ENCODE measurements at regions not wholly inside any gene's neighbourhood (a gene's known extent, or its start where the extent isn't known, plus 50 kb on each side); places are given as distances from the start of the nearest gene placed in this dataset.

- DNase-seq (ENCODE audit: low read depth): no peak
Observed at GRCh38 chr6:8589941-8590729, 154.8 kb upstream of the SLC35B3 start.

DNA sequence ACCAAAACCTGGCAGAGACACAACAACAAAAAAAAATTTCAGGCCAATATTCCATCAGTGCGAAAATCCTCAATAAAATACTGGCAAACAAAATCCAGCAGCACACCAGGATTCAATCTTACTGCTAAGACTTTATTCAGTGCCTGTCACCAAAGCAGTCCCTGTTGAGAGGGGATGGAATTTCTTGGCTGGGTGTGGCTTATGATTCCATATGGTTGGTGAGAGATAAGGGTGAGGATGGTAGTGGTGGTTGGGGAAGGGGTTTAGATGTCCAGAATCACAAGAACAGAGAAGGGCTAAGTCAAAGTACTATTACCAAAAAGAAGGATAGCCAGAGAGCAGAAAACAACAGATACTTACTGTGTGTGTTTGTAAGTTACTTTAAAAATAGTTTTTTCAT is 152.8 kb upstream of the SLC35B3 start:
- no peak for DNase-seq (ENCODE audit: low read depth)

DNA sequence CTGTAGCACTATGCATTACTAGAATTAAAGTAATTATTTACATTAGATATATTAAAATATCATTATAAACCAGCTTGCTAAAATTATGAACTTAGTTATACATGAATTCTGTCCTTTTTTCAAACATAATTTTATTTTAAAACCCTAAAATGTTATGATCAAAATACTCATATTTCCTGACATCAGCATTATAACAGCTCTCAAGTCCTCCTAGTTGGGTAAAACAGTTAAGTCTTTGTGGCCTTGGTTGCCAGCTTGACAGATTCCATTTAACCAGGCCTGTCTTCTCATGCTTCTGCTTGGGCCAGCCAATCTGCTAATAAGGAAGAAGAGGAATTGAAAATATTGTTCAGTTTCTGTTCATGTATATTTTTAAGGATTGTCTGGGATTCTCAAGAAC is 147.9 kb upstream of the SLC35B3 start:
- no peak for DNase-seq (ENCODE audit: low read depth)

GRCh38 chr6:8579372-8579771 is 144.0 kb upstream of the SLC35B3 start:
- no peak for DNase-seq (ENCODE audit: low read depth)

GRCh38 chr6:8578006-8578405 is 142.7 kb upstream of the SLC35B3 start:
- no peak for DNase-seq (ENCODE audit: low read depth)

GRCh38 chr6:8574749-8575468 is 139.6 kb upstream of the SLC35B3 start:
- no peak for DNase-seq (ENCODE audit: low read depth)

DNA sequence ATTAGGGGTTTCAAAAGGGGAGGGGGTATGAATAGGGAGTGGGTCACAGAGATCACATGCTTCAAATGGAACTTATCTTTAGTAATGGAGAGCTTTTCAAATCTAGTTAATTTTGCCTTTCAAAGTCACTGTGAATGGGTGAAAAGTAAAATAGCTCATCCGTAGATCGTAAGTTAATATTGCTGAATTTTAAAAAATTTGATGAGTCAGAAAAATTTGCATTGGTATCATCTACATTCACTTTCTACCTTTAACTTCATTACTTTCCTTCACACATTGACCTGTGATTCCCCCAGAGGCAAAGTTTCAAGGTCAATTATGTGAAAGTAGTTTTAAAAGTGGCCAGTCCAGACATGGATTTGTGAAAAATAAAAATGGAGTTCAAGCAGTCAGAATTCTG is 139.0 kb upstream of the SLC35B3 start:
- DNase-seq (ENCODE audit: low read depth): no peak

- DNase-seq (ENCODE audit: low read depth): no peak
Observed at GRCh38 chr6:8570256-8570920, 135.0 kb upstream of the SLC35B3 start.

DNA sequence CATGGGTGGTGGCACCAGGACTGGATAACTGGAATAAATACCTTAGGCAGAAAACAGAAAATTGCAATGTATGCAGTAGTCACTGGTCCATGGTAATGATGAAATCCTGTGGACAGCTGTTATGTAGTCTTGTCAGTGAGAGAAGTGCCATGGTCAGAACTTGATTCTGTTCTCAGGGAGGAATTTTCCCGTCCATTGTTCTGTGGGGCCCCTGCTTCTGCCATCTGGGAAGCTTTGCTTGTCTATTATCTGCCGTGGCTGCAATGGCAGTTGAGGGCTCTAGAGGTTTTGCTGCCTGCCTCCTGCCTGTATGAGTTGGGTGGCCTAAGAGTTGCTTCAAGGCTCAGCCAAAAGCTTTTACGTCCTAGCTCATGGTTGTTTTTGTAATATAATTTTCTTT is 126.8 kb upstream of the SLC35B3 start:
- no peak for DNase-seq (ENCODE audit: low read depth)

DNA sequence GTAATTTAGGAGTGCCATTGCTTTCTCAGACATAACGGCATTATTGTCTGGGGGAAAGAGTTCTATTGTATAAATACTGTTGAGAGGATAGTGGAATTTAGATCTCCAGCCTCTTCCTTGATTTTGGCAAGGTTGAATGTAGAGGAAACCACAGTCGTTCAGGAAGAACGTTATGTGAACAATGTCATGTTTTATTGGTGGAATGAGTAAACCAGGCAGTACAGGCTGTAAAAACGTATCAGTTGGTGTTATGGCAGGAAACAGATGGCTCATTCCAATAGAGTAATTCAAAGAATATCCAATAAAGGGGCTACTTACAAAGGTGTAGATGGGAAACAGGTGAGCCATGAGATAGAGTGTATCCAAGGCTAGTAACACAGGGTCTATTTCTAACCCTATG is 123.6 kb upstream of the SLC35B3 start:
- no peak for DNase-seq (ENCODE audit: low read depth)

- no peak for DNase-seq (ENCODE audit: low read depth)
Observed at GRCh38 chr6:8557014-8557748, 121.8 kb upstream of the SLC35B3 start.

- DNase-seq (ENCODE audit: low read depth): no peak
Observed at GRCh38 chr6:8556370-8557013, 121.1 kb upstream of the SLC35B3 start.

DNA sequence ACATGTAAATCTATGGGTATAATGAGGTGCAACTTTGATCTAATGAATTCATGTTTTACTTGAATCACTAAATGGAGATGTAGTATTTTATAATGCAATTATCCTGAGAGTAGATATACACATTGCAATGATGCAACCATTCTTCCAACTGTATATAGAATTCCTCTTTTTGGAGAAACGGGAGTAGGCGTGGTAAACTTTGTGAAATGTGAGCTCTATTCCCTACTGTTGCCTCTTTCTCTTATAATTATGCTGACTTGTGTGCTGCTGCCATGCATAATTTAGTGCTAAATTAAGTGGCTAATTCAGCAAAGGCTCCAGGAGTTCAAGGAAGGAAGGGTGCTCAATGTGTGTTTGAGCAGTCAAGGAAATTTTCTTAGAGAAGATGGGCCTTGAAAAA is 116.6 kb upstream of the SLC35B3 start:
- DNase-seq (ENCODE audit: low read depth): no peak

GRCh38 chr6:8551386-8551785 is 116.0 kb upstream of the SLC35B3 start:
- DNase-seq (ENCODE audit: low read depth): no peak

DNA sequence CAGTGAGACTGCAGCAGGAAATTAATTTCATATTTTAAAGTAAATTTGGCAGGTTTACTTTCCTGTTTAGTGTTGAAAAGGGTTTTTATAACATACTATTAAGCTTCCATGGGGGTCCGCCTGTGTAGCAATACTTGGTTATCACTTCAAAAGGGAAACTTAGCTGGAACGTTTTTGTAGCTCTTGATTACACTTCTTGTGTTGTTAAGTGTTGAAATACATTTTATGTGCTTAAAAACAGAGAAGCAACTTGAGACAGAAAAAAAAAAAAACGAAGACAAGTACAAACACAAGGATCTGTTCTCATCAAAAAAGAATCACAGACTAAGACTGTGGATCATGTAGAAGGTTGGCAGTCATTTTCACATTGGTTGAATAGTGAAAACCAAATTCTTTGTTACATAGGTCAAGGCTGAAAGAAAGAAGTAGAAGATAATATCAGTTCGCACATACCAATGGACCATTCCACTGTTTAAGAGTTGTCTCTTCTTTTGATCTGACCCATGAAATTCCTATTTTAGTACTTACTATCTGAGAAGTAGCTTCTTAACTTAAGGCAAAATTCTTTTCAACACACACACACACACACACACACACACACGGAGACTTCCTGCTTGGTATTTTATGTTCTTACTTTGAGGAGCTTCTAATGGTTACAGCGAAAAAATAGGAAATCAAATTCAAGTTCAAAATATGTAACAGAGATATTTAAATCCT is 113.9 kb upstream of the SLC35B3 start:
- DNase-seq (ENCODE audit: low read depth): no peak

DNA sequence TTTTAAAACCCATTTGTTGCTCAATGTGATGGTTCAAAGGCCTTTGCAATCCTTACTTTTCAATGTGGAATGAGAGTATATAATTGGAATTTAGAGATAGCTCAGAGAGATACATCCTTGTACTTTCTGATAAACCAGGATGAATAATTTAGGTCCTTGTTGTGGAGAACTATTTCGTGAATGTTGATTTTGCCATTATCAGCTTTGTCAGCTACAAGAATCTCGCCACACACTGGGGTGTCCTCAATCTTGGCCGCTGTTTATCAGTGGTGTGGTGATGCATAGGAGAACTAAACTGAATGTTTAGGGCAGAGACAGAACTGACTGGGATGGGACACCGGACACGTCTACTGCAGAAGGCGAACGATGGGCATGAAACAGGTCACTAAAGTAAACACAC is 111.2 kb upstream of the SLC35B3 start:
- no peak for DNase-seq (ENCODE audit: low read depth)

DNA sequence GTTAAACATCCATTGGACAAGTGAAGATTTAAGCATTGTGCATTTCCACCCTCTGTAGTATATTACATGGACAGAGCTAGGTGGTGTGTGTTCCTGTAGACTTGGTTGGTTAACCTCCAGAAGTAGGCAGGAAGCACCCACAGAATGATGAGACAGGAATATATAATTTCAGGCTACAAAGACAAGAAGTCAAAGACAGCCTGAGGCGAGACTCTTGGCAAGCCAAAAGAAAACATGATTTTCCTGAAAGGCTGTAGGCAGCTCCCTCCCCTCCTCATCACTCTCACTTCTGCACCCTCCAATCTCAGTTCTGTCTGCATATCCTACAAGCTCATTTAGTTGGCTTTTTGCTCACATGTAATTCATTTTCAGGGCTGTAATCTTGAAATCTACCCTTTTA is 110.0 kb upstream of the SLC35B3 start:
- DNase-seq (ENCODE audit: low read depth): no peak

DNA sequence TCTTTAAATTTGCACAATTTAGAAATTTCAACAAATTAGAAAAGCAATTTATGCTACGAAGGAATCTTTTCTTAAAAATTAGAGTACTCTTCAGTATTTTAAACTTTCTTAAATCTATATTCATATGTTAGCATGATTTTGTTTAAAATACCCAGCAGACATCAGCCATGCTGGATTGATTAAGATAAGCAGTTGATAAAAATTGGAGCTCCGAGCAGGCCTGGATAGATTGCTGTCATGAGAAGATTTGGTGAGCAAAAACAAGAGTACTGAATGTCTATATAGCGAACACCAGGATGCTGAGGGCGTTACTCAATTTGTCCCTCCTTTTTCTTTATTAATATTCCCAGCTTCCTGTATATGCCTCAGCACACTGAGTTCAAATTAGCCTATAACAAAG is 108.4 kb upstream of the SLC35B3 start:
- DNase-seq (ENCODE audit: low read depth): no peak

GRCh38 chr6:8539453-8539852 is 104.1 kb upstream of the SLC35B3 start:
- DNase-seq (ENCODE audit: low read depth): no peak

DNA sequence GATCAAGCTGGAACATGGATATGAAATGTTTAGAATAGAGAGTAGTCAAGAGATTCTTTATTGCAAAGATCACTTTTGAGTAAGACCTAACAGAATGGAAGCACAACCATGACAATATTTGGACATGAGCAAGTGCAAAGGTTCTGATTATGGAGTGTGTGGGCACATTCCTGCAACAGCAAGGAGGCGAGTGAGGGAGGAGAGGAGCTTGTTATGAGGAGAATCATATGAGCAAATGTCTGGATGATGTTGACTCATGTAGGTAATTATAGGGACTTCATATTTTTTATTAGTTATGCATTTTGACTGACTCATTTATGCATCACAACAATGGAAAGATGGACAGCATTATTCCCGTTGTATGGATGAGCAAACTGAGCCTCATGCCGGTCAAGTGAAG is 100.8 kb upstream of the SLC35B3 start:
- DNase-seq (ENCODE audit: low read depth): no peak

GRCh38 chr6:8535519-8535918 is 100.2 kb upstream of the SLC35B3 start:
- no peak for DNase-seq (ENCODE audit: low read depth)

Data from activated T-helper 9 cell treated with anti-CD3 and anti-CD28 coated beads, Interleukin-2, amount 50 U/mL, for 16 hours (primary cell).